ENCODE measurements at regions not wholly inside any gene's neighbourhood (a gene's known extent, or its start where the extent isn't known, plus 50 kb on each side); places are given as distances from the start of the nearest gene placed in this dataset.

DNA sequence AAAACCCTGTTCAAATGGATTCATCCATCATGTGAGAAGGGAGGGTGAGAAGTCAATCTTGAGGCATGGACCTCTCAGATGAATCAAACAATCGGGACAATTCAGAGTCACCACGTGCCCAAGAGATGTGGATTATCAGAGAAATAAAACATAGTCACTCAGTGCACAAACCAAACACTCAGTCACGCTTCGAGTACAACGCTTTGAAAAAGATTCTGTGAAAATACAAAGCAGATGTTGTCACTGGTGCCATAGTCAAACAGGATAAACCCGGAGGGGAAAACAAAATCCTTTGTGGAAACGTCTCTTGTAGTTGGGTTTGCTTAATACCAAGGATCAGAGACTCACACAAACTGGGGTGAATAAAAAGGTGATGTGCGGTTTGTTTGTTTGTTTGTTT is 188.4 kb downstream of the RRAGC start:
- no peak for DNase-seq (ENCODE audit: low spot score in 2 of 2)
- no peak for TF ChIP-seq POLR2AphosphoS5 (IDR thresholded peaks at IDR 0.05)
- no peak for TF ChIP-seq POLR2A (IDR thresholded peaks at IDR 0.05)
- TF ChIP-seq, protein P1, sequence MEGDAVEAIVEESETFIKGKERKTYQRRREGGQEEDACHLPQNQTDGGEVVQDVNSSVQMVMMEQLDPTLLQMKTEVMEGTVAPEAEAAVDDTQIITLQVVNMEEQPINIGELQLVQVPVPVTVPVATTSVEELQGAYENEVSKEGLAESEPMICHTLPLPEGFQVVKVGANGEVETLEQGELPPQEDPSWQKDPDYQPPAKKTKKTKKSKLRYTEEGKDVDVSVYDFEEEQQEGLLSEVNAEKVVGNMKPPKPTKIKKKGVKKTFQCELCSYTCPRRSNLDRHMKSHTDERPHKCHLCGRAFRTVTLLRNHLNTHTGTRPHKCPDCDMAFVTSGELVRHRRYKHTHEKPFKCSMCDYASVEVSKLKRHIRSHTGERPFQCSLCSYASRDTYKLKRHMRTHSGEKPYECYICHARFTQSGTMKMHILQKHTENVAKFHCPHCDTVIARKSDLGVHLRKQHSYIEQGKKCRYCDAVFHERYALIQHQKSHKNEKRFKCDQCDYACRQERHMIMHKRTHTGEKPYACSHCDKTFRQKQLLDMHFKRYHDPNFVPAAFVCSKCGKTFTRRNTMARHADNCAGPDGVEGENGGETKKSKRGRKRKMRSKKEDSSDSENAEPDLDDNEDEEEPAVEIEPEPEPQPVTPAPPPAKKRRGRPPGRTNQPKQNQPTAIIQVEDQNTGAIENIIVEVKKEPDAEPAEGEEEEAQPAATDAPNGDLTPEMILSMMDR (IDR thresholded peaks at IDR 0.05) = no peak
- Histone ChIP-seq H3K27ac (no peak overlapping the region), H3K4me3 (no peak overlapping the region), H3K27me3 (no peaks in the 10 kb centered on the region), H3K36me3 (no peaks in the 10 kb centered on the region), H3K9me3 (no peaks in the 10 kb centered on the region), H3K4me1 (no peaks in the 10 kb centered on the region)
- intact Hi-C loops (cut with DNase I; ENCODE audit: low total_unique reads) = loop anchor here (5.0 kb wide), 1 partner anchor 584 kb away; no protein-coding TSS in a partner anchor

DNA sequence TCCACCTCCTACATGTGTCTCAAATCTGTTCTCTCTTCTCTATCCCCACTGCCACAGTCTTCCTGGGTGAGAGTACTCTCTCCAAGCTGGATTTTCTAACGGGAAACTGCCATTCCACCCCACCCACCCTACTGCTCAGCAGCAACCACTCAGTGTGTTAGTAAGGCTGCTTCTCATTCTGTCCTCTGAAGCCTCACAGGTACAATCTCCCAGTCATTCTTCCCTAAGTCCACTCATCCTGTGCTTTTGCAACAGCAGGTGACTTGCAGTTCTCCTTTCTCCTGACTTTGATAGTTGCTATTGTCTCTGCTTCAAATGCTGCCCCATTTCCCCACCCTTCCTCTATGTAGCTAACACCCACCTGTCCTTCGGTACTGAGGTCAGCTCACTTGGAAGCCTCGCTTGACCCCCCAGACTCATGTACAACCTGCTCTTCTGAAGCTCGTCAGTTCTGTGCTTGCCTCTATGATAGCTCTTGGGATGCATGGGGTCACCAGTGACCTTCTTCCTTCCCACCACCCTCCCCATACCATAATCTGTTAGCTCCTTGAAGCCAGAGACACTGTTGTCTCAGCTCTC is 188.9 kb downstream of the RRAGC start:
- DNase-seq (ENCODE audit: low spot score in 2 of 2) = no peak
- Histone ChIP-seq H3K27me3 (no peaks in the 10 kb centered on the region), H3K4me3 (no peak overlapping the region), H3K4me1 (no peaks in the 10 kb centered on the region), H3K27ac (no peak overlapping the region), H3K9me3 (peaks cover 0 to under 1% of the 10 kb centered on the region in 2 donors), H3K36me3 (no peaks in the 10 kb centered on the region)
- TF ChIP-seq POLR2A (IDR thresholded peaks at IDR 0.05) = no peak
- no peak for TF ChIP-seq POLR2AphosphoS5 (IDR thresholded peaks at IDR 0.05)
- TF ChIP-seq, protein P1 (IDR thresholded peaks at IDR 0.05) = no peak
- intact Hi-C loops (cut with DNase I; ENCODE audit: low total_unique reads) = loop anchor here (5.0 kb wide), 1 partner anchor 583 kb away; no protein-coding TSS in a partner anchor

DNA sequence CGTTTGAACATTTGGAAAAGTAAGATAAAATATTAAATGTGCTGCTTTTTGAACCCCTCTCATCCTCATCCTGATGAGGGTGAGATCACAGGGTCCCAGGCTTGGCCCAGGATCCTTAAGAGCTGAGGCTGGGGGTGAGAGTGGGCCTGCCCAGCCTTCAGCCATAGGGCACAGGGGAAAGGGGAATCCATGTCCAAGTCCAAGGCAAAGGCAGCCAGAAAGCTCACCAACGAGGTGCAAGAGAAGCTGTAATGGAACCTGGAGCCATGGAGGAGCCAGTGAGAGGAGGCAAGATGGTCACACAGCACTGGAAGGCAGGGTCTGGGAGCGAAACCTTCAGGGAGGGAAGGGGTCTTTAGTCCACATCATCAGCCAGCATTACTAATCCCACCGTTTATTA is 191.9 kb downstream of the RRAGC start:
- TF ChIP-seq, protein P1 (IDR thresholded peaks at IDR 0.05) = no peak
- TF ChIP-seq POLR2A (IDR thresholded peaks at IDR 0.05) = no peak
- TF ChIP-seq POLR2AphosphoS5 (IDR thresholded peaks at IDR 0.05) = no peak
- intact Hi-C loops (cut with DNase I; ENCODE audit: low total_unique reads) = no loop called here
- no peak for DNase-seq (ENCODE audit: low spot score in 2 of 2)
- peaks cover 0 to 16% of the 10 kb centered on the region in 2 donors for H3K27me3 ChIP-seq
- H3K36me3 ChIP-seq = no peaks in the 10 kb centered on the region
- H3K9me3 ChIP-seq = peaks cover 0 to 5% of the 10 kb centered on the region in 2 donors
- no peaks in the 10 kb centered on the region for H3K4me1 ChIP-seq
- no peak overlapping the region for H3K27ac ChIP-seq
- no peak overlapping the region for H3K4me3 ChIP-seq

DNA sequence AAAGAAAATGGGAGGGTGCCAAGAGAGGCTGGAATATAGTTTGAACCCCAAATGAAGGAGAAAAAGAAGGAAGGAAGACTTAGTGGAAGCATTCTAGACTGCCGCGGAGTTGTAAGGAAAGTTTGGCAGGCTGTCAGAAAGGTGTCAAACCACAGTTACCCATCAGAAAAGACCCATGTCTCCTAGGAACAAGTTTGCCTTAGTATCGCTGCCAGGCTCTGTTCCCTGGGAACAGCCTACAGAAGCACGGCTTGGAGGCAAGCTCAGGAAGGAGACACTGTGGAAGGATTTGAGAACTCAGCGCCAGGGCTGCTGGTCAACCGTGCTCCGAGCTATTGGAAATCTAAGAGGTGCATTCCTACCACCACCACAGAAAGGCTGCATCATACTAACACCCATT is 197.4 kb downstream of the RRAGC start:
- intact Hi-C loops (cut with DNase I; ENCODE audit: low total_unique reads) = no loop called here
- Histone ChIP-seq H3K4me1 (no peaks in the 10 kb centered on the region), H3K27ac (no peak overlapping the region), H3K36me3 (no peaks in the 10 kb centered on the region), H3K27me3 (peaks cover 0 to 31% of the 10 kb centered on the region in 2 donors), H3K4me3 (no peak overlapping the region), H3K9me3 (peaks cover 5 to 8% of the 10 kb centered on the region in 2 donors)
- no peak for DNase-seq (ENCODE audit: low spot score in 2 of 2)
- TF ChIP-seq, protein P1 (IDR thresholded peaks at IDR 0.05) = no peak
- no peak for TF ChIP-seq POLR2AphosphoS5 (IDR thresholded peaks at IDR 0.05)
- no peak for TF ChIP-seq POLR2A (IDR thresholded peaks at IDR 0.05)

DNA sequence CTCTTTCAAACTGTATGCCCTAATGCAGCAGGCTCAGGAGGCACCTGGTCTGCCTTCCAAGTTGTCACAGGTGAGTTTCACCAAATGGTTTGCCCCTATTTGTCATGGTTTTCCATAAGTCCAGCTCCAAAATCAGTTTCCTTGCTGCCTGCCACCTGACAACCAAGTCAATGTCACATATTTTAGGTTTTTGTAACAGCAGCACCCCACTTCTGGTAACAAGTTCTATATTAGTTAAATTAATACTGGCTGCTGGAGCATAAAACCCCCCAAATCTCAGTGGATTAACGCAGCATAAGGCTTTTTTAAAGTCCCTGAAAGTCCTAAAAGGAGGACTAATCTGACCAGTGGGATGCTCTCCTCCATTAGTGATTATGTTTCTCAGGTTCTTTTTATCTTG is 200.7 kb downstream of the RRAGC start:
- TF ChIP-seq POLR2A (IDR thresholded peaks at IDR 0.05) (no peak), POLR2AphosphoS5 (IDR thresholded peaks at IDR 0.05) (no peak)
- TF ChIP-seq, protein P1 (IDR thresholded peaks at IDR 0.05) = no peak
- no peak overlapping the region for H3K27ac ChIP-seq
- no peak overlapping the region for H3K4me3 ChIP-seq
- H3K27me3 ChIP-seq = peaks cover 0 to 22% of the 10 kb centered on the region in 2 donors
- no peak for DNase-seq (ENCODE audit: low spot score in 2 of 2)
- H3K4me1 ChIP-seq = no peaks in the 10 kb centered on the region
- no peaks in the 10 kb centered on the region for H3K36me3 ChIP-seq
- H3K9me3 ChIP-seq = peaks cover 0 to 8% of the 10 kb centered on the region in 2 donors
- intact Hi-C loops (cut with DNase I; ENCODE audit: low total_unique reads) = no loop called here

All from breast epithelium (tissue), 4 donors.